MCF 10A (cell line): ENCODE measurements at regions not wholly inside any gene's neighbourhood (a gene's known extent, or its start where the extent isn't known, plus 50 kb on each side); places are given as distances from the start of the nearest gene placed in this dataset.

Source experiments
- BruUV-seq: library from RNA; stranded (reverse); fragments of 400-500 nt; replicated peaks from 2 replicates; lab custom pipeline; 2021; lab: Mats Ljungman, UMichigan
- CTCF ChIA-PET: fragments of 300-600 bp; sonication (Branson Sonifier 250); formaldehyde crosslinking; extraction: SDS; loops from one replicate; lab custom pipeline; 2021; ENCODE audit warnings: antibody characterized with exemption, inconsistent platforms; lab: Yijun Ruan, JAX
- POLR2A ChIA-PET: fragments of 300-600, 350-650 bp; sonication (Branson Sonifier 250); formaldehyde crosslinking; extraction: SDS; loops from one replicate; lab custom pipeline; 2020; ENCODE audit warnings: antibody characterized with exemption, inconsistent platforms; lab: Yijun Ruan, JAX
- DNase-seq: peaks from one replicate; pipeline ENCODE4 v3.0.0-alpha.2; 2018; ENCODE audit not compliant: unreplicated experiment
- H3K27ac Mint-ChIP-seq: one replicate; pipeline ENCODE4 v1.8.0; 2022; ENCODE audit warnings: mild to moderate bottlenecking, low read depth, mixed read lengths; ENCODE audit not compliant: unreplicated experiment
- H3K27me3 Mint-ChIP-seq: one replicate; pipeline ENCODE4 v1.8.0; 2022; ENCODE audit warnings: mixed read lengths; ENCODE audit not compliant: insufficient read depth, unreplicated experiment
- H3K36me3 Mint-ChIP-seq: one replicate; pipeline ENCODE4 v1.8.0; 2022; ENCODE audit warnings: mild to moderate bottlenecking, moderate library complexity, mixed read lengths; ENCODE audit not compliant: insufficient read depth, unreplicated experiment
- H3K4me1 Mint-ChIP-seq: one replicate; pipeline ENCODE4 v1.8.0; 2022; ENCODE audit warnings: mixed read lengths; ENCODE audit not compliant: insufficient read depth, unreplicated experiment
- H3K4me3 Mint-ChIP-seq: one replicate; pipeline ENCODE4 v1.8.0; 2022; ENCODE audit warnings: mild to moderate bottlenecking, moderate library complexity, mixed read lengths; ENCODE audit not compliant: unreplicated experiment
- H3K9me3 Mint-ChIP-seq: one replicate; pipeline ENCODE4 v1.8.0; 2022; ENCODE audit warnings: mixed read lengths; ENCODE audit not compliant: unreplicated experiment
- CTCF ChIP-seq: fragments of 200-600 bp; IDR thresholded peaks from one replicate; pipeline ENCODE4 v1.8.0; 2022; ENCODE audit warnings: antibody characterized with exemption, mild to moderate bottlenecking; ENCODE audit not compliant: unreplicated experiment
- intact Hi-C: fragments of 100-400 bp; cut with micrococcal nuclease; formaldehyde crosslinking; loops from 2 replicates; pipeline ENCODE4 v1.14.1; 2022

- CTCF ChIA-PET: interaction anchor here (0.5 kb wide), 1 partner anchor 25 kb away, joined by 3 read pairs; no protein-coding TSS in a partner anchor
- H3K27ac Mint-ChIP-seq: no peak overlapping the region
- peaks cover 10% of the 10 kb centered on the region for H3K9me3 Mint-ChIP-seq
- POLR2A ChIA-PET: interaction anchor here (0.6 kb wide), 1 partner anchor 30 kb away, joined by 6 read pairs; no protein-coding TSS in a partner anchor
- intact Hi-C loops: no loop called here
- no peak overlapping the region for H3K4me3 Mint-ChIP-seq
- H3K4me1 Mint-ChIP-seq: no peaks in the 10 kb centered on the region
- BruUV-seq: no TSS peak
- H3K27me3 Mint-ChIP-seq: no peaks in the 10 kb centered on the region
- no peaks in the 10 kb centered on the region for H3K36me3 Mint-ChIP-seq
- DNase-seq: no peak
- no peak for TF ChIP-seq CTCF
Measured at GRCh38 chr15:99495430-99496301, 70.1 kb upstream of the MEF2A start.

GRCh38 chr15:99496302-99496629 lies 69.5 kb upstream of the MEF2A start:
- intact Hi-C loops: no loop called here
- TF ChIP-seq CTCF: no peak
- BruUV-seq: no TSS peak
- Mint-ChIP-seq H3K36me3 (no peaks in the 10 kb centered on the region), H3K9me3 (peaks cover 10% of the 10 kb centered on the region), H3K4me3 (no peak overlapping the region), H3K4me1 (no peaks in the 10 kb centered on the region), H3K27ac (no peak overlapping the region), H3K27me3 (no peaks in the 10 kb centered on the region)
- ChIA-PET POLR2A (no interaction called here), CTCF (no interaction called here)
- no peak for DNase-seq

GRCh38 chr15:99502182-99502581 lies 63.6 kb upstream of the MEF2A start:
- CTCF ChIA-PET: interaction anchor here (1.6 kb wide), 1 partner anchor 202 kb away, joined by 8 read pairs; no protein-coding TSS in a partner anchor
- no peak overlapping the region for H3K27ac Mint-ChIP-seq
- H3K4me3 Mint-ChIP-seq: no peak overlapping the region
- intact Hi-C loops: no loop called here
- no peak for DNase-seq
- H3K9me3 Mint-ChIP-seq: peaks cover 10% of the 10 kb centered on the region
- H3K36me3 Mint-ChIP-seq: no peaks in the 10 kb centered on the region
- no peaks in the 10 kb centered on the region for H3K27me3 Mint-ChIP-seq
- no peak for TF ChIP-seq CTCF
- POLR2A ChIA-PET: interaction anchor here (0.6 kb wide), 1 partner anchor 39 kb away, joined by 4 read pairs; no protein-coding TSS in a partner anchor
- H3K4me1 Mint-ChIP-seq: peaks cover 9% of the 10 kb centered on the region
- no TSS peak for BruUV-seq

- TF ChIP-seq CTCF: no peak
- DNase-seq: no peak
- CTCF ChIA-PET: interaction anchor here (1.6 kb wide), 1 partner anchor 201 kb away, joined by 8 read pairs; no protein-coding TSS in a partner anchor
- Mint-ChIP-seq H3K36me3 (no peaks in the 10 kb centered on the region), H3K4me3 (no peak overlapping the region), H3K27me3 (no peaks in the 10 kb centered on the region), H3K4me1 (peaks cover 11% of the 10 kb centered on the region), H3K27ac (no peak overlapping the region), H3K9me3 (peaks cover 10% of the 10 kb centered on the region)
- POLR2A ChIA-PET: interaction anchor here (0.6 kb wide), 1 partner anchor 39 kb away, joined by 4 read pairs; no protein-coding TSS in a partner anchor
- BruUV-seq: no TSS peak
- intact Hi-C loops: no loop called here
Measured at GRCh38 chr15:99502661-99503060, 63.1 kb upstream of the MEF2A start.
